GM12878 (cell line): ENCODE measurements at regions not wholly inside any gene's neighbourhood (a gene's known extent, or its start where the extent isn't known, plus 50 kb on each side); places are given as distances from the start of the nearest gene placed in this dataset.

ENCODE experiments used
- ATAC-seq: fragments of 200-7000 bp; cut with Tn5 transposase; 3 replicates; pipeline ENCODE4 v1.9.1; 2020; ENCODE audit warnings: mild to moderate bottlenecking, moderate library complexity
- BruUV-seq: library from RNA; stranded (reverse); fragments of 400-500 nt; replicated peaks from 2 replicates; lab custom pipeline; 2021; lab: Mats Ljungman, UMichigan
- CTCF ChIA-PET: fragments of 300-600 bp; sonication (Branson Sonifier 250); formaldehyde crosslinking; extraction: SDS; loops from one replicate; lab custom pipeline; 2021; ENCODE audit warnings: inconsistent platforms; lab: Yijun Ruan, JAX
- POLR2A ChIA-PET: fragments of 350-600 bp; formaldehyde crosslinking; extraction: SDS; loops from one replicate; lab custom pipeline; 2021; ENCODE audit warnings: inconsistent platforms; lab: Charles Lee
- RAD21 ChIA-PET: fragments of 300-600 bp; sonication (Branson Sonifier 250); formaldehyde crosslinking; loops from one replicate; lab custom pipeline; 2023; ENCODE audit warnings: antibody characterized with exemption; ENCODE audit not compliant: unreplicated experiment; lab: Charles Lee
- SMC1A ChIA-PET: fragments of 300-600 bp; sonication (Branson Sonifier 250); formaldehyde crosslinking; loops from one replicate; lab custom pipeline; 2023; ENCODE audit not compliant: unreplicated experiment, uncharacterized antibody; lab: Charles Lee
- DNase-seq: peaks from one replicate; pipeline ENCODE4 v3.0.0-alpha.2; 2011; ENCODE audit warnings: low read depth, low spot score
- FAIRE-seq: peaks from 3 replicates; lab custom pipeline; 2011; peaks lifted over from hg19 to GRCh38; lab: Jason Lieb, UNC
- H2AFZ ChIP-seq: 2 replicates; pipeline ENCODE4 v1.6.0; 2011; ENCODE audit warnings: low read depth, low read length, control low read depth; ENCODE audit not compliant: control insufficient read depth
- H3K27ac ChIP-seq: 2 replicates; pipeline ENCODE4 v1.5.1; 2011; ENCODE audit warnings: control low read depth; ENCODE audit not compliant: control insufficient read depth, insufficient read depth
- H3K27me3 ChIP-seq, 2 experiments: replicated peaks in 1 of 2; 2 replicates each; pipeline versions ENCODE4 v1.6.0 to v1.6.1; 2011; ENCODE audit warnings: low read length in 1 of 2; ENCODE audit not compliant: control insufficient read depth in 2 of 2, insufficient read depth in 2 of 2
- H3K36me3 ChIP-seq, 2 experiments: 2 replicates each; pipeline ENCODE4 v1.5.1; 2011; ENCODE audit warnings: low read length in 1 of 2; ENCODE audit not compliant: control insufficient read depth in 2 of 2, insufficient read depth in 2 of 2
- H3K4me1 ChIP-seq: 2 replicates; pipeline ENCODE4 v1.6.1; 2011; ENCODE audit warnings: mild to moderate bottlenecking, low read length, moderate library complexity, mixed read lengths; ENCODE audit not compliant: control insufficient read depth, insufficient read depth
- H3K4me2 ChIP-seq: 2 replicates; pipeline ENCODE4 v1.6.0; 2011; ENCODE audit warnings: control low read depth; ENCODE audit not compliant: control insufficient read depth, insufficient read depth
- H3K4me3 ChIP-seq: fragments of 200-600 bp; sonication (generic); 2 replicates; pipeline ENCODE4 v1.5.1; 2016
- H3K79me2 ChIP-seq: 2 replicates; pipeline ENCODE4 v1.6.0; 2011; ENCODE audit warnings: low read length; ENCODE audit not compliant: control insufficient read depth, insufficient read depth
- H3K9ac ChIP-seq: 2 replicates; pipeline ENCODE4 v1.8.0; 2011; ENCODE audit warnings: low read length, control low read depth, mixed read lengths; ENCODE audit not compliant: control insufficient read depth, insufficient read depth
- H3K9me3 ChIP-seq: replicated peaks from 3 replicates; pipeline ENCODE4 v1.5.1; 2011; ENCODE audit warnings: mild to moderate bottlenecking, low read length; ENCODE audit not compliant: control insufficient read depth, insufficient read depth
- H4K20me1 ChIP-seq: 2 replicates; pipeline ENCODE4 v1.6.0; 2011; ENCODE audit not compliant: control insufficient read depth, insufficient read depth
- CEBPB ChIP-seq, 2 experiments: fragments of 150-350 bp in 1 of 2; IDR thresholded peaks; 2 replicates each; pipeline ENCODE4 v1.6.1; 2012 to 2014; ENCODE audit warnings: low read depth in 2 of 2, low read length in 2 of 2, borderline replicate concordance in 1 of 2, inconsistent platforms in 1 of 2
- CTCF ChIP-seq, 3 experiments: IDR thresholded peaks in 2 of 3; conservative IDR thresholded peaks in 1 of 3; 2 replicates each; pipeline ENCODE4 v1.5.1; 2011; ENCODE audit warnings: low read depth in 3 of 3, low read length in 3 of 3, mild to moderate bottlenecking in 3 of 3, control low read depth in 2 of 3, moderate library complexity in 2 of 3, inconsistent platforms in 1 of 3, mixed read lengths in 1 of 3; ENCODE audit not compliant: control insufficient read depth in 2 of 3, insufficient read depth in 1 of 3; ENCODE audit errors: extremely low read depth in 1 of 3
- GATAD2B ChIP-seq: fragments of 450-650 bp; conservative IDR thresholded peaks from 2 replicates; pipeline ENCODE4 v1.6.1; 2017; ENCODE audit warnings: low read depth, mild to moderate bottlenecking, moderate library complexity
- HDGF ChIP-seq: fragments of 450-650 bp; IDR thresholded peaks from 2 replicates; pipeline ENCODE4 v1.6.1; 2016; ENCODE audit warnings: antibody characterized with exemption
- JUNB ChIP-seq: IDR thresholded peaks from 2 replicates; pipeline ENCODE4 v1.6.1; 2016; ENCODE audit warnings: antibody characterized with exemption, mild to moderate bottlenecking
- MEF2A ChIP-seq: IDR thresholded peaks from 2 replicates; pipeline ENCODE4 v1.6.1; 2011; ENCODE audit warnings: low read depth, mild to moderate bottlenecking, low read length, moderate library complexity; ENCODE audit not compliant: insufficient read depth
- MLLT1 ChIP-seq: fragments of 450-650 bp; IDR thresholded peaks from 2 replicates; pipeline ENCODE4 v1.6.1; 2016; ENCODE audit warnings: mild to moderate bottlenecking
- NFIC ChIP-seq: IDR thresholded peaks from 2 replicates; pipeline ENCODE4 v1.6.1; 2012; ENCODE audit warnings: low read depth, mild to moderate bottlenecking, inconsistent platforms, low read length, moderate library complexity
- NFXL1 ChIP-seq: fragments of 450-650 bp; IDR thresholded peaks from 2 replicates; pipeline ENCODE4 v1.6.1; 2017; ENCODE audit warnings: antibody characterized with exemption, mild to moderate bottlenecking, borderline replicate concordance
- SIX5 ChIP-seq: IDR thresholded peaks from 2 replicates; pipeline ENCODE4 v1.6.1; 2011; ENCODE audit warnings: mild to moderate bottlenecking, low read depth, low read length, moderate library complexity; ENCODE audit not compliant: severe bottlenecking
- SP1 ChIP-seq: IDR thresholded peaks from one replicate; pipeline ENCODE4 v1.6.1; 2011; ENCODE audit warnings: low read depth, low read length
- STAT1 ChIP-seq: fragments of 450-650 bp; conservative IDR thresholded peaks from 2 replicates; pipeline ENCODE4 v1.6.1; 2014; ENCODE audit warnings: antibody characterized with exemption, mild to moderate bottlenecking
- TBL1XR1 ChIP-seq: IDR thresholded peaks from 2 replicates; pipeline ENCODE4 v1.6.1; 2012; ENCODE audit warnings: low read depth, low read length, improper control_type of control experiment
- TCF12 ChIP-seq: IDR thresholded peaks from 2 replicates; pipeline ENCODE4 v1.6.1; 2011; ENCODE audit warnings: low read depth, mild to moderate bottlenecking, low read length
- ZBTB11 ChIP-seq: fragments of 450-650 bp; formaldehyde crosslinking; IDR thresholded peaks from 2 replicates; pipeline ENCODE4 v1.5.0; 2022; ENCODE audit warnings: mild to moderate bottlenecking, missing genetic modification characterization
- ZZZ3 ChIP-seq: IDR thresholded peaks from 2 replicates; pipeline ENCODE4 v1.6.1; 2011; ENCODE audit warnings: low read depth; ENCODE audit not compliant: control insufficient read depth, insufficient read length
- WGBS: methylation state at CpG from one replicate; pipeline ENCODE4 v1.1.6; 2016; ENCODE audit warnings: low lambda C conversion rate; ENCODE audit not compliant: insufficient replicate concordance, insufficient coverage; ENCODE audit errors: missing lambda C conversion rate; 5-methylcytosine and 5-hydroxymethylcytosine counted together
- in situ Hi-C: fragments of 300-500 bp; cut with MboI; formaldehyde crosslinking; loops from 9 replicates; pipeline ENCODE4 v1.14.3; 2018; ENCODE audit warnings: mixed read lengths
- intact Hi-C: fragments of 100-400 bp; cut with micrococcal nuclease; formaldehyde crosslinking; loops from one replicate; pipeline ENCODE4 v1.14.2; 2022; ENCODE audit not compliant: unreplicated experiment

GRCh38 chr13:89955773-89956172 lies 1391.7 kb upstream of the MIR17HG start (continued):
- TF ChIP-seq TBL1XR1 (no peak), CEBPB (IDR thresholded peaks at IDR 0.05; ENCODE audit: borderline replicate concordance in 1 of 2, low read depth in 2 of 2, low read length in 2 of 2) (no peak), JUNB (no peak)

GRCh38 chr13:89959074-89959473 lies 1388.4 kb upstream of the MIR17HG start:
- RAD21 ChIA-PET = no interaction called here
- SMC1A ChIA-PET = no interaction called here
- Histone ChIP-seq H2AFZ (no peak overlapping the region), H4K20me1 (no peaks in the 10 kb centered on the region), H3K27me3 (no peaks in the 10 kb centered on the region), H3K27ac (no peak overlapping the region), H3K79me2 (no peaks in the 10 kb centered on the region), H3K4me3 (no peak overlapping the region), H3K36me3 (no peaks in the 10 kb centered on the region), H3K9me3 (no peaks in the 10 kb centered on the region), H3K9ac (no peak overlapping the region), H3K4me2 (no peak overlapping the region), H3K4me1 (no peaks in the 10 kb centered on the region)
- POLR2A ChIA-PET = no interaction called here
- 6% methylated on average over 2 of the region's 2 CpGs for WGBS
- no TSS peak for BruUV-seq
- DNase-seq (no peak), FAIRE-seq (no peak), ATAC-seq (no peak)
- CTCF ChIA-PET = no interaction called here
- intact Hi-C loops (no loop called here), in situ Hi-C loops (no loop called here)
- TF ChIP-seq TCF12 = no peak
- no peak for TF ChIP-seq SIX5
- TF ChIP-seq STAT1 = no peak
- no peak for TF ChIP-seq NFIC
- no peak for TF ChIP-seq CTCF (IDR thresholded peaks at IDR 0.05 in 2 of 3, conservative IDR thresholded peaks at IDR 0.05 in 1 of 3; ENCODE audit: control insufficient read depth in 2 of 3, extremely low read depth in 1 of 3, insufficient read depth in 1 of 3, low read depth in 3 of 3, low read length in 3 of 3)
- TF ChIP-seq MLLT1 = no peak
- no peak for TF ChIP-seq GATAD2B
- no peak for TF ChIP-seq ZZZ3
- TF ChIP-seq HDGF = no peak
- no peak for TF ChIP-seq SP1
- no peak for TF ChIP-seq MEF2A
- no peak for TF ChIP-seq ZBTB11
- no peak for TF ChIP-seq NFXL1
